ENCODE measurements at regions not wholly inside any gene's neighbourhood (a gene's known extent, or its start where the extent isn't known, plus 50 kb on each side); places are given as distances from the start of the nearest gene placed in this dataset.

DNA sequence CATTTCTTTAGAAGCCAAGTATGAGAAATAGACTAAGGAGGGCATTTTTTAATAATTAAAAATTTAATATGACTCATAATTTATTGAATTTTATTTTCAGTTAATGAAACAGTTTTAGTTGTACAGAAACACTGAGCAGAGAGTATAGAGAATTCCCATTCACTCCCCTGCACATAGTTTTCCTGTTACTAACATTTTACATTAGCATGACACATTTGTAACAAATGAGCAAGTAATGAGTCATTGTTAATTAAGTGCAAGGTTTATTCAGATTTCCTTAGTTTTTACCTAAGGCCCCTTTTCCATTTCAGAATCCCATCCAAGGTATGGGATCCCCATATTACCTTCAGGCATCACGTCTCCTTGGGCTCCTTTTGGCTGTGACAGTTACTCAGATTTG is 271.5 kb upstream of the FZD8 start:
- Histone ChIP-seq H3K36me3 (ENCODE audit: control insufficient read depth in 1 of 2, insufficient read depth in 2 of 2, low read length in 2 of 2) (no peaks in the 10 kb centered on the region), H3K4me3 (replicated peaks in 1 of 2; ENCODE audit: low read depth in 1 of 2, low read length in 2 of 2) (no peak overlapping the region), H3K27me3 (ENCODE audit: insufficient read depth, low read length) (no peaks in the 10 kb centered on the region), H3K4me2 (ENCODE audit: low read length) (no peak overlapping the region), H3K9me2 (ENCODE audit: insufficient read depth) (no peaks in the 10 kb centered on the region), H3K9ac (ENCODE audit: low read length) (no peak overlapping the region), H3K79me2 (ENCODE audit: insufficient read depth, low read length) (no peaks in the 10 kb centered on the region), H4K20me1 (ENCODE audit: insufficient read depth) (no peaks in the 10 kb centered on the region), H3K27ac (ENCODE audit: low read depth, low read length) (no peak overlapping the region), H2AFZ (ENCODE audit: low read depth, low read length, poor library complexity, severe bottlenecking) (no peak overlapping the region), H3K4me1 (ENCODE audit: control insufficient read depth in 1 of 2, insufficient read depth in 2 of 2, low read length in 2 of 2) (no peaks in the 10 kb centered on the region), H3K9me3 (ENCODE audit: control insufficient read depth in 1 of 2, insufficient read depth in 1 of 2, low read depth in 1 of 2, low read length in 2 of 2) (no peaks in the 10 kb centered on the region; a peak in 1 of 4 replicates)
- DNase-seq (ENCODE audit: low read depth, low spot score), result no peak
- TF ChIP-seq JUND (IDR thresholded peaks at IDR 0.05), result no peak
- TF ChIP-seq RAD21 (IDR thresholded peaks at IDR 0.05; ENCODE audit: low read depth), result no peak
- TF ChIP-seq EZH2phosphoT487 (IDR thresholded peaks at IDR 0.05; ENCODE audit: borderline replicate concordance), result no peak
- TF ChIP-seq ELF1 (IDR thresholded peaks at IDR 0.05; ENCODE audit: borderline replicate concordance, low read depth), result no peak
- no peak for TF ChIP-seq EGR1 (IDR thresholded peaks at IDR 0.05; ENCODE audit: low read depth)
- no peak for TF ChIP-seq ZBTB33 (IDR thresholded peaks at IDR 0.05; ENCODE audit: extremely low read depth, insufficient replicate concordance, low read length)
- TF ChIP-seq, protein P1, sequence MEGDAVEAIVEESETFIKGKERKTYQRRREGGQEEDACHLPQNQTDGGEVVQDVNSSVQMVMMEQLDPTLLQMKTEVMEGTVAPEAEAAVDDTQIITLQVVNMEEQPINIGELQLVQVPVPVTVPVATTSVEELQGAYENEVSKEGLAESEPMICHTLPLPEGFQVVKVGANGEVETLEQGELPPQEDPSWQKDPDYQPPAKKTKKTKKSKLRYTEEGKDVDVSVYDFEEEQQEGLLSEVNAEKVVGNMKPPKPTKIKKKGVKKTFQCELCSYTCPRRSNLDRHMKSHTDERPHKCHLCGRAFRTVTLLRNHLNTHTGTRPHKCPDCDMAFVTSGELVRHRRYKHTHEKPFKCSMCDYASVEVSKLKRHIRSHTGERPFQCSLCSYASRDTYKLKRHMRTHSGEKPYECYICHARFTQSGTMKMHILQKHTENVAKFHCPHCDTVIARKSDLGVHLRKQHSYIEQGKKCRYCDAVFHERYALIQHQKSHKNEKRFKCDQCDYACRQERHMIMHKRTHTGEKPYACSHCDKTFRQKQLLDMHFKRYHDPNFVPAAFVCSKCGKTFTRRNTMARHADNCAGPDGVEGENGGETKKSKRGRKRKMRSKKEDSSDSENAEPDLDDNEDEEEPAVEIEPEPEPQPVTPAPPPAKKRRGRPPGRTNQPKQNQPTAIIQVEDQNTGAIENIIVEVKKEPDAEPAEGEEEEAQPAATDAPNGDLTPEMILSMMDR (IDR thresholded peaks at IDR 0.05 in 2 of 3, conservative IDR thresholded peaks at IDR 0.05 in 1 of 3; ENCODE audit: borderline replicate concordance in 1 of 3, insufficient read depth in 1 of 3, low read depth in 2 of 3, low read length in 2 of 3), result no peak
- no peak for TF ChIP-seq POLR2A (IDR thresholded peaks at IDR 0.05; ENCODE audit: borderline replicate concordance, extremely low read depth, insufficient read depth, insufficient read length)
- no peak for TF ChIP-seq FOSL1 (IDR thresholded peaks at IDR 0.05; ENCODE audit: low read depth)
- no peak for TF ChIP-seq MAX (IDR thresholded peaks at IDR 0.05)
- no peak for TF ChIP-seq ATF3 (IDR thresholded peaks at IDR 0.05)
- no peak for TF ChIP-seq CBX3 (IDR thresholded peaks at IDR 0.05; ENCODE audit: low read depth)
- no TSS peak for BruUV-seq (replicated peaks)
- CTCF ChIA-PET, result no interaction called here
- POLR2A ChIA-PET, result no interaction called here
- intact Hi-C loops (cut with micrococcal nuclease), result no loop called here
- RAD21 ChIA-PET (ENCODE audit: low non-redundant PET in 1 of 2, low total read pairs in 2 of 2, uncharacterized antibody in 2 of 2, unreplicated experiment in 2 of 2), result no interaction called here
- ATAC-seq, result no peak
